IPS DF 19.7 (cell line): ENCODE measurements at regions not wholly inside any gene's neighbourhood (a gene's known extent, or its start where the extent isn't known, plus 50 kb on each side); places are given as distances from the start of the nearest gene placed in this dataset.
"Not testable (repeated sequence)": the region's sequence is repeated elsewhere in the genome, so short reads cannot be mapped to it uniquely, and the experiment has no call there.

Experiments used
- DNase-seq: peaks from one replicate; pipeline ENCODE4 v3.0.0-alpha.2; 2013; ENCODE audit warnings: low read depth, low spot score

GRCh38 chr10:7108141-7108540, 302.7 kb downstream of the SFMBT2 start:
- no peak for DNase-seq

GRCh38 chr10:7107285-7107684, 303.5 kb downstream of the SFMBT2 start:
- no peak for DNase-seq

- DNase-seq: not testable (repeated sequence)
Observed at GRCh38 chr10:7104379-7104778, 306.5 kb downstream of the SFMBT2 start.

DNA sequence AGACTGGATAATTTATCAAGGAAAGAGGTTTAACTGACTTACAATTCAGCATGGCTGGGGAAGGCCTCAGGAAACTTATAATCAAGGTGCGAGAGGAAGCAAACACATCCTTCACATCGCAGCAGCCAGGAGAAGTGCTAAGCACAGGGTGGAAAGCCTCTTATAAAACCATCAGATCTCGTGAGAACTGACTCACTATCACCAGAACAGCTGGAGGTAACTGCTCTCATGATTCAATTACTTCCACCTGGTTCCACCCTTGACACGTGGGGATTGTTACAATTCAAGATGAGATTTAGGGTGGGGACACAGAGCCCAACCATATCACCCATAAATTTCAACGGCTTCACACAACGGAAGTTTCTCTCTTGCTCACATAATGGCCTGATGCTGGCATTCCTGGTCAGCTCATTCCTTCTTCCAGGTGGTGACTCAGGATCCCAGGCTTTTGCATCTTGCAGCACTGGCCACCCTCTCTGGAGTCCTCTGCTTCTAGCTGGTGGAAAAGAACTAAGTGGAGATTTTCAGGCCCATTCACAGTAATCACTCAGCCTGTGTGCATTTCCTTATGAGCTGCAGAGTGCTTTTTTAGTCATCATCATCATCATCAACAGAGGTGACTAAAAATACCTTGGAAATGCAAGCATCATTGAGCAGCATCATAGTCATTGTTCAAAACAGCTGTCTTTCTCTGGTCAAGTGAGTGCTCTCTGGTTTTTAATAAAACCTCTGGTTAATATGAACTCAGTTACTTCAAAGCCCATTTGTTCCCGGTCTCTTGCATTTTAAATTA, 308.1 kb downstream of the SFMBT2 start:
- DNase-seq: no peak

DNA sequence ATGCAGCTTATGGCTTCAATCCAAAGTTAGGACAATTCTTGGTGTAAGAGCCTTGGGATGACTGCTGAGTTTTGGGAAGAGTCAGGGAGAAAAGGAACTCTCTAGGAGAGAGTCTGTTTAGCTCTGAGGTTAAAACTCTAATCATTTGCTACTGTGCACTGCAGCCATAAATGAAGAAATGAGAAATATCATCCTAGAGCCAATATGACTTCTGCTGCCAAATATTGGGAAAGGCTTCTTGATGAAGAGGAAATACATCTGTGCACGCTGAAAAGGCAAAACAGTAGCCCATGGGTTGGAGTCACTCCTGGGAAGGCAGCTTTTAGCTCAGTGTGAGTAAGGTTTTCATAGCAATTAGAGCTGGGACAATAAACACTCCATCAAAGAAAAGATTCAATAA, 308.8 kb downstream of the SFMBT2 start:
- DNase-seq: no peak

DNA sequence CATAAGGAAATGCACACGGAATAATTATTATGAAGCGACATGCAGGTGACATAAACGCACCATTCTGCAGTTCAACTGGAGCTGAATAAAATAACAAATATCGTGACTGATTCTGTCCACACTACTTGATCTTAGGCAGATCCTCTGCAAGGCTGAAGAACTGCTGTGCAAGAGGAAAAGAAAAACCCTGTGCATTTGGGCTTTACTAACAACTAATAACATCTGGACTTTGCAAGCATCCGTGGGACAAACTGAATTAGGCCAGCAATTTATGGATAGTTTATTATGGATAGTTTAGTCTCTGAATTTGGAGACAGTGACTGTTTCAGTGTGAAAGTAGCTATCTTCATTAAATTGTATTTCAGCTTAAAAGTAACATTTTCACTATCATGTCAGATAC, 309.4 kb downstream of the SFMBT2 start:
- no peak for DNase-seq

- DNase-seq: no peak
Observed at GRCh38 chr10:7100032-7100702, 310.7 kb downstream of the SFMBT2 start.

GRCh38 chr10:7098160-7098762, 312.6 kb downstream of the SFMBT2 start:
- DNase-seq: no peak

DNA sequence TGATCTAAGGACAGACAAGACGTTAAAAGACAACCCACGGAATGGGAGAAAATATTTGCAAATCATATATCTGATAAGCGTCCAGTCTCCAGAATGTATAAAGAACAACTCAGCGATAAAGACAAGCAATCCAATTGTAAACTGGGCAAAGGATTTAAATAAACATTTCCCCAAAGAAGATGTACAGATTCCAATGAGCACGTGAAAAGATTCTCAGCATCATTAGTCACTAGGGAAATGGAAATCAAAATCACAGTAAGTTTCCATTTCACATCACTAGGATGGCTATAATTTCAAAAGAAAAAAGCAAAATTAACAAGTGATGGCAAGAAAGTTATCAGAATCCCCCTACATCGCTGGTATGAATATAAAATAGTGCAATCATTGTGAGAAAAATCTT, 316.1 kb downstream of the SFMBT2 start:
- no peak for DNase-seq

- DNase-seq: no peak
Observed at GRCh38 chr10:7093368-7093767, 317.5 kb downstream of the SFMBT2 start.

- no peak for DNase-seq
Observed at GRCh38 chr10:7092603-7093002, 318.2 kb downstream of the SFMBT2 start.

DNA sequence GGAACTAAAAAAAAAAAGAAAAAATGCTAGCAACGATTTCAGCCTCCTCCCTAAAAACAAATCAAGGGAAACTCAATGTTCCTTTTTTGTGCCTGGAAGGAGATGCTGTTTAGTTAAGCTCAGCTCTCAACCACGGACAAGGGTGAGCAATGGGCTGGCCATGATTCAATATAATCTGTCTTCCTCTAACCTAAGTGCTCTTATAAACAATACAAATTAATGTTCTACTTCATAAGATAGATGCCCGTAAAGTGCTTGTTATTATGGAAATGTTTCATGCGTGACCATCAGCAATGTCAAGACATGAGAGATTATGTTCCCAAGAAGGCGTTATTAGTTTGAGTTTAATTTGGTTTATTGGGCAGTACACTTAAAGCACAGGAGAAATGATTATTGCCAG, 320.3 kb downstream of the SFMBT2 start:
- no peak for DNase-seq

GRCh38 chr10:7085913-7086589, 324.8 kb downstream of the SFMBT2 start:
- peak; percentile 40 for DNase-seq

GRCh38 chr10:7085147-7085912, 325.5 kb downstream of the SFMBT2 start:
- no peak for DNase-seq

DNA sequence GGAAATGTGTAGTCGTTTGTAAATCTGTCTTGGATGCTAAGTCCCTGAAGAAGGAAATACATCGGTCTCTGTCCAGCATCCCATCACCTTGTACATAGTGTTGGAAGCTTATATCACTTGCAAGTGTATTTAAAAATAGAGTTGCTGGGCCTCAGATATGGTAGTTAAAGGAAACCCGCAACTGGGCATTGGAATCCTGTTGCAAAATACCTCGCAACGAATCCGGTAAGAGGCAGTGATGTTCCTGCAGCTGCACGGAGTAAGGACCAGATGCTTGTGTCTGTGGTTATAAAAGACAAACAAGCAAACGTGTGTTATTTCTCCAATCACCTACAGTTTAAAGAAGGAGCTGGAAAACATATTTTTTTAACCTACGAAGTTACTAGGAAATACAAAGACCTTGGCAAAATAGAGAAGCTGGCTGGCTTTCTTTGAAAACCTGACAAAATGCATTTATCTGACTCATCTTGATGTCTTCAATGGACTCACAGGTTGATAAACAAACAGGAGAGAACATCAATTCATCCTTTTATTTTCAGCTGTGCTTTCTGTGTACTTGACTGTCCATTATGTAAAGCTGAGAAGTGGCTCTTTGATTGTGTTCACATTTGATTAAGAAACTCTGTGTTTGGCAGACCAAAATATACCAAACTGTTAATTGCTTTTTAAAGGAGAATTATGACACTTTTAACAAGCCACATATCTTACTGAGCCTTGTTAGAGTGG, 326.4 kb downstream of the SFMBT2 start:
- no peak for DNase-seq

DNA sequence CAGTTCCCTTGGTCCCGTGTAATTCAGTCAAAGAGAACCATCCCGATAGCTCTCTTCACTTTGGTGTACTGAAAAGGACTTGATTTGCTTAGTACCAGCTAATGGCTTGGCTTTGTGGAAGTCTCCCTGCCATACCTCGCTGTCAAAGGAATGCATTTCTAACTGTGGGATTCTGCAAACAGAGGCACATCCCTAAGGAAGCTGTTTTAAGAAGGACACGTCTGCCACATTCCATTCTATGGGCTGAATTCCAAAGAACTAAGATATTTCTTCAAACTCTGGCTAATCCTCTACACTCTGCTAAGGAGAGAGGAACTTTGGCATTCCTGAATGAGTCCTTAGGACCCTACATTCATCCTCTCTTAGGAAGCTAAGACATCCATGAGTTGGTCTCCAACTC, 327.9 kb downstream of the SFMBT2 start:
- peak; percentile 56 for DNase-seq

DNA sequence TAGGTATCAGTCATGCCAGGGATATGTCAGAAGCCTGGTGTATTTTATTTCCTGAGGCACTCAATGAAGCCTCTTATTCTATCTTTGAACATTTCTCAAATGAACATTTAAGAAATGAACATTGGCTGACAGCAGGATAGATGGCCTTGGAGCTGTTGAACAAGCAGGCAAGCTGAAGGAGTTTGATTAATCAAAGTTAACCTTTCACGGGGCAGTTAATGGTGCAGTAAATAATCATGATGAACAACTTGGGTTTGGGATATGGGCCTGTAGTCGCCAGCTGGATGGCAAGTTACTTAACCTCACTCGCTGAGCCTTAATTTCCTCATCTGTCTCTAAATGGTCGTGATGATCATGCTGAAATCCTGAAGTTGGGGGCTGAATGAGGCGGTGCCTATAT, 333.0 kb downstream of the SFMBT2 start:
- DNase-seq: no peak

DNA sequence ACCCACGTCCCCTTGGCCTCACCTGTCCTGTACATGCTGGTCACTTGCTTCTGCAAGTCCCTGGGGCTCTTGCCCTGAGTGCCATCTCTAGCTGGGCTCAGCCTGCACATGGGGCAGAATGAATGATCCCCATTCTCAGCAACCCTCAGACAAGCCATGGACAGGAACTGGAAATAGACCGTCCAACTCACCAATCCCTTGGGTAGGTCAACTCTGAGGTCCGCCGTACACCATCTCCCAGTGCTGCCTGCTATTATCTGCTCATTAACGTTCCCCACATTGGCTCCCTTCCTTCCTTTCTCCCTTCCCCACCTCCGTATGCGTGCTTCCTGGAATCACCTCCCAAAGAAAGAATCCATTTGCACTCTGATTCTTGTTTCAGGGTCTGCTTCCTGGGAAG, 335.0 kb downstream of the SFMBT2 start:
- DNase-seq: no peak

- DNase-seq: no peak
Observed at GRCh38 chr10:7075110-7075509, 335.7 kb downstream of the SFMBT2 start.

- DNase-seq: no peak
Observed at GRCh38 chr10:7071421-7071820, 339.4 kb downstream of the SFMBT2 start.

DNA sequence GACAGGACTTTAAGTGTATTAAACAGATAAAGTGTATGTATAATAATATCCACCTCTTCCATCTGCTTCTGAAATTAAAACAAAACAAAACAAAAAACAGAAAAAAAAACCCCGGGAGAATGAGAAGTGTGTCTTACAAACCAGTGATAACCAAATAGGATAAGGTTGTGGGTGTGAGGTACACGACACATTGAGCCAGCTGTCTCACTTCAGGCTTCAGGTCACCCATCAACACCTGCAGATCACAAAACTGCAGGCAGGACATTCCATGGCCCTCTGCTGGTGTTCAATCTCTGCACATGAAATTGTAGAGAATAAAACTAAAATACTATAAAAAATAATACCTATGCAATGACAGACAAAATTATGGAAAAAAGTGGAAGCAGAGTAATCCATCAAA, 339.9 kb downstream of the SFMBT2 start:
- DNase-seq: no peak
